Activated T-cell treated with anti-CD3 and anti-CD28 coated beads, Interleukin-2, amount 50 U/mL, for 72 hours (primary cell): ENCODE measurements at regions not wholly inside any gene's neighbourhood (a gene's known extent, or its start where the extent isn't known, plus 50 kb on each side); places are given as distances from the start of the nearest gene placed in this dataset.

ENCODE experiments used
- ATAC-seq, 2 donors: fragments of 150-1000 bp; cut with Tn5 transposase; replicated peaks in 1 of 2; 2 replicates each; pipeline ENCODE4 v1.10.0; 2021; ENCODE audit warnings: moderate library complexity in 2 of 2, mild to moderate bottlenecking in 1 of 2
- DNase-seq, 2 donors: peaks; one replicate each; pipeline ENCODE4 v3.0.0; 2021 to 2022; ENCODE audit warnings: mixed read lengths in 1 of 2
- H3K27ac Mint-ChIP-seq: one replicate; pipeline ENCODE4 v1.8.0; 2022; ENCODE audit warnings: mild to moderate bottlenecking, moderate library complexity, mixed read lengths
- H3K27me3 Mint-ChIP-seq: one replicate; pipeline ENCODE4 v1.8.0; 2022; ENCODE audit warnings: low read depth, mixed read lengths
- H3K36me3 Mint-ChIP-seq, 2 donors: one replicate each; pipeline ENCODE4 v1.8.0; 2022; ENCODE audit warnings: mixed read lengths in 2 of 2, mild to moderate bottlenecking in 1 of 2; ENCODE audit not compliant: insufficient read depth in 2 of 2
- H3K4me1 Mint-ChIP-seq: one replicate; pipeline ENCODE4 v1.8.0; 2022; ENCODE audit warnings: low read depth, mixed read lengths
- H3K4me3 Mint-ChIP-seq, 2 donors: one replicate each; pipeline ENCODE4 v1.8.0; 2022; ENCODE audit warnings: mild to moderate bottlenecking in 2 of 2, mixed read lengths in 2 of 2, moderate library complexity in 2 of 2
- H3K9me3 Mint-ChIP-seq, 2 donors: one replicate each; pipeline ENCODE4 v1.8.0; 2022; ENCODE audit warnings: mixed read lengths in 2 of 2

DNA sequence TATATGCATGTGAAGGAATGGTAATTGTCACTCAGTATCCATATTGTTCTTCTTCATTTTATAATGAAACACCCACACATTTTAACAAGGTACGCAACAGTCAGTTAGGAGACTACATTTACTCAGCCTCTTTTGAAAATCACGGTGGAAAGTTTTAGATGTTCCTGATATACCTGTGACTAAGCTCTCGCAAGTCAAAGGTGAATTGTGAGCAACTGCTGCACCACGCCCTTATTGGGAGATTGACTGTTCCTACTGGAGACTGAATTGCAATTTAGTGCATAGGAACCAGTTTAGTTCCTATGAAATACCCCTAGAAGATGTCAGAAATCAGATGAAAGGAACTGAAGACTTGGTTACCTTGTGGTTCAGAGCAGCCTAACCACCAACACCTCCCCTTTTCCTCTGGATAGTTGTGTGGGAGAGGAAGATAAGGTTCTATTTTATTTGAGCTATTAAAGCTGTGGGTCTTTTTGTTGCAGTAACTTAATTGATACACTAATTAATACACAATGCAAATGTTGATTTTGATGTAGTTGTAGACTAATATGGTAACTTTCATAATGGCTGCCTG is 1280.5 kb upstream of the CDH2 start:
- ATAC-seq (no peak), DNase-seq (no peak)
- H3K27ac Mint-ChIP-seq, result no peak overlapping the region
- H3K36me3 Mint-ChIP-seq, result no peaks in the 10 kb centered on the region
- H3K4me1 Mint-ChIP-seq, result no peaks in the 10 kb centered on the region
- H3K4me3 Mint-ChIP-seq, result no peak overlapping the region
- peaks cover 2 to 3% of the 10 kb centered on the region in 2 donors for H3K9me3 Mint-ChIP-seq
- no peaks in the 10 kb centered on the region for H3K27me3 Mint-ChIP-seq

- no peaks in the 10 kb centered on the region for H3K36me3 Mint-ChIP-seq
These were observed 1272.5 kb upstream of the CDH2 start for GRCh38 chr18:29449424-29449823.

GRCh38 chr18:29439398-29439797 is 1262.5 kb upstream of the CDH2 start:
- Mint-ChIP-seq H3K4me1 (no peaks in the 10 kb centered on the region), H3K27me3 (no peaks in the 10 kb centered on the region), H3K27ac (no peak overlapping the region), H3K9me3 (peaks cover 5 to 8% of the 10 kb centered on the region in 2 donors), H3K36me3 (peaks cover 0 to 4% of the 10 kb centered on the region in 2 donors), H3K4me3 (no peak overlapping the region)
- ATAC-seq (no peak), DNase-seq (no peak)

More at GRCh38 chr18:29449424-29449823, 1272.5 kb upstream of the CDH2 start:
- DNase-seq, result no peak
- no peak overlapping the region for H3K27ac Mint-ChIP-seq
- no peak for ATAC-seq
- H3K27me3 Mint-ChIP-seq, result no peaks in the 10 kb centered on the region
- no peak overlapping the region for H3K4me3 Mint-ChIP-seq
- no peaks in the 10 kb centered on the region for H3K4me1 Mint-ChIP-seq
- H3K9me3 Mint-ChIP-seq, result peaks cover 0 to 2% of the 10 kb centered on the region in 2 donors

- ATAC-seq (no peak), DNase-seq (no peak)
- Mint-ChIP-seq H3K27me3 (no peaks in the 10 kb centered on the region), H3K36me3 (peaks cover 0 to 4% of the 10 kb centered on the region in 2 donors), H3K4me1 (no peaks in the 10 kb centered on the region), H3K9me3 (peaks cover 8 to 9% of the 10 kb centered on the region in 2 donors), H3K27ac (no peak overlapping the region), H3K4me3 (no peak overlapping the region)
These were observed 1259.5 kb upstream of the CDH2 start for GRCh38 chr18:29436459-29436858.

DNA sequence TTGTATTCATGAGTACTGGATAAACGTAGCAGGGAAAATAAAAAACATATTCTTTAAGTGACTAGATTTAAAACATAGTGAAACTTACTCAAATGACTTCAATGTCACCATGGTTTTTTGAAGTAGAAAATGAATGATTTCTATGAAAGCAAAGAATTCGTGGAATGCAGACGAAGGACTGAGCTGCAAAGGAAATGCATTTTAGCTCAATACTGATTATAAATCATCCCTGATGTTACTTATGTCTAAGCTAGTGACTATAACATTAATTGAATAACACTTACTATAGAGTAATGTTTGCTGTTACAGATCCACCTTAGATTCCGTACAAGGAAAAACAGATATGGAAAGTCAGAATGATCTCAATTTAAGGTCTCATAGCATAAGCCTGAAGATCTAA is 1257.7 kb upstream of the CDH2 start:
- ATAC-seq, result no peak
- H3K27ac Mint-ChIP-seq, result no peak overlapping the region
- H3K36me3 Mint-ChIP-seq, result peaks cover under 1 to 1% of the 10 kb centered on the region in 2 donors
- no peak overlapping the region for H3K4me3 Mint-ChIP-seq
- DNase-seq, result no peak
- H3K4me1 Mint-ChIP-seq, result no peaks in the 10 kb centered on the region
- H3K27me3 Mint-ChIP-seq, result no peaks in the 10 kb centered on the region
- peaks cover 4 to 10% of the 10 kb centered on the region in 2 donors for H3K9me3 Mint-ChIP-seq

GRCh38 chr18:29430416-29430815 is 1253.5 kb upstream of the CDH2 start:
- H3K4me3 Mint-ChIP-seq, result no peak overlapping the region
- peaks cover 0 to 9% of the 10 kb centered on the region in 2 donors for H3K9me3 Mint-ChIP-seq
- H3K27ac Mint-ChIP-seq, result no peak overlapping the region
- ATAC-seq (no peak), DNase-seq (no peak)
- peaks cover 0 to 1% of the 10 kb centered on the region in 2 donors for H3K36me3 Mint-ChIP-seq
- H3K4me1 Mint-ChIP-seq, result no peaks in the 10 kb centered on the region
- H3K27me3 Mint-ChIP-seq, result no peaks in the 10 kb centered on the region

- H3K4me1 Mint-ChIP-seq, result no peaks in the 10 kb centered on the region
- peaks cover 2 to 4% of the 10 kb centered on the region in 2 donors for H3K36me3 Mint-ChIP-seq
- peaks cover 8 to 17% of the 10 kb centered on the region in 2 donors for H3K9me3 Mint-ChIP-seq
- H3K4me3 Mint-ChIP-seq, result no peak overlapping the region
- no peak for DNase-seq
- H3K27me3 Mint-ChIP-seq, result no peaks in the 10 kb centered on the region
- H3K27ac Mint-ChIP-seq, result no peak overlapping the region
- no peak for ATAC-seq
These were observed 1241.2 kb upstream of the CDH2 start for GRCh38 chr18:29418136-29418535.

- Mint-ChIP-seq H3K36me3 (no peaks in the 10 kb centered on the region), H3K9me3 (peaks cover 0 to 2% of the 10 kb centered on the region in 2 donors), H3K4me3 (no peak overlapping the region), H3K4me1 (no peaks in the 10 kb centered on the region), H3K27ac (no peak overlapping the region), H3K27me3 (no peaks in the 10 kb centered on the region)
- ATAC-seq, result no peak
- DNase-seq, result no peak
These were observed 1230.1 kb upstream of the CDH2 start for GRCh38 chr18:29406996-29407395.

- H3K4me3 Mint-ChIP-seq, result no peak overlapping the region
- peaks cover 10 to 21% of the 10 kb centered on the region in 2 donors for H3K9me3 Mint-ChIP-seq
- no peak overlapping the region for H3K27ac Mint-ChIP-seq
- no peak for ATAC-seq
- H3K36me3 Mint-ChIP-seq, result peaks cover 0 to 5% of the 10 kb centered on the region in 2 donors
- DNase-seq, result no peak
- no peaks in the 10 kb centered on the region for H3K4me1 Mint-ChIP-seq
- no peaks in the 10 kb centered on the region for H3K27me3 Mint-ChIP-seq
These were observed 1220.6 kb upstream of the CDH2 start for GRCh38 chr18:29397536-29397935.

DNA sequence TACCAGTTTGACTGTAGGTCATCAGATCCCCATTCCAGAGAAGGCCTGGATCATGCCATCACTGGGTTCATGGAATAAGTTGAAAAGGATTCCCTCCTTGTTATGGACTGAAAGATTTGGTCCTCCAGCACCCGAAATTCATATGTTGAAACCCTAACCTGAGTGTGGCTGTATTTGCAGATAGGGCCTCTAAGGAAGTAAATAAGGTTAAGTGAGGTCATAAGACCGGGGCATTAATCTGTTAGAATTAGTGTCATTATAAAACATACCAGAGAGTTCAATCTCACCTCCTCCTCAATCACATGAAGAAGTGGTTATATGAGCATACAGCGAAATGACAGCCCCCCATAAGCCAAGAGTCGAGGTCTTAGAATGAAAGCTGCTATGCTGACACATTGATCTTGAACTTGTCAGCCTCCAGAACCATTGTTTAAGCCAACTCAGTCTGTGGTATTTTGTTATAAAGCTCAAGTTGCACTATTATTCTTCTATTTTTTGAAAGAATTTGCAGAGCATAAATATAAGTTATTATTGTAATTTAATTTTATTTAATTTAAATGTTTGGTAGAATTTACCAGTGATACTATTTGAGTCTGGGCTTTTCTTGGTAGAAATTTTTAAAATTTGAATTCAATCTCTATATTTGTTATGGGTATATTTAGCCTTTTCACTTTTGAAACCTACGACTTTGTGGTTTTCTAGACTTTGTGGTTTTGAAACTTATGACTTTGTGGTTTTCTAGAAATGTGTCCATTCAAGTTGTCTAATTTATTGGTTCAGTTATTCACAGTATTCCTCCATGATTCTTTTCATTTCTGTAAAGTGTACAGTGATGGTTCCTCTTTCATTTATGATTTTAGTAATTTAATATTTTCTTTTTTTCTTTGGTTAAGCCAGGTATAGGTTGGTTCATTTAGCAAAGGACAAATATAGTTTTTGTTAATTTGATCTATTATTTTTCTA is 1206.7 kb upstream of the CDH2 start:
- DNase-seq, result no peak
- Mint-ChIP-seq H3K36me3 (peaks cover 0 to under 1% of the 10 kb centered on the region in 2 donors), H3K4me1 (no peaks in the 10 kb centered on the region), H3K9me3 (peaks cover under 1 to 3% of the 10 kb centered on the region in 2 donors), H3K4me3 (no peak overlapping the region), H3K27ac (no peak overlapping the region), H3K27me3 (no peaks in the 10 kb centered on the region)
- no peak for ATAC-seq

- H3K27ac Mint-ChIP-seq, result no peak overlapping the region
- no peak for ATAC-seq
- H3K4me3 Mint-ChIP-seq, result no peak overlapping the region
- no peaks in the 10 kb centered on the region for H3K27me3 Mint-ChIP-seq
- H3K9me3 Mint-ChIP-seq, result peaks cover 7 to 9% of the 10 kb centered on the region in 2 donors
- no peaks in the 10 kb centered on the region for H3K4me1 Mint-ChIP-seq
- no peak for DNase-seq
- peaks cover 0 to 1% of the 10 kb centered on the region in 2 donors for H3K36me3 Mint-ChIP-seq
These were observed 1201.8 kb upstream of the CDH2 start for GRCh38 chr18:29378651-29379136.

GRCh38 chr18:29377346-29377745 is 1200.4 kb upstream of the CDH2 start:
- H3K4me3 Mint-ChIP-seq, result no peak overlapping the region
- ATAC-seq (no peak), DNase-seq (no peak)
- H3K4me1 Mint-ChIP-seq, result no peaks in the 10 kb centered on the region
- peaks cover 0 to 1% of the 10 kb centered on the region in 2 donors for H3K36me3 Mint-ChIP-seq
- H3K27me3 Mint-ChIP-seq, result no peaks in the 10 kb centered on the region
- peaks cover 9 to 12% of the 10 kb centered on the region in 2 donors for H3K9me3 Mint-ChIP-seq
- H3K27ac Mint-ChIP-seq, result no peak overlapping the region

- Mint-ChIP-seq H3K36me3 (no peaks in the 10 kb centered on the region), H3K9me3 (peaks cover 5 to 11% of the 10 kb centered on the region in 2 donors), H3K4me3 (no peak overlapping the region), H3K4me1 (no peaks in the 10 kb centered on the region), H3K27ac (no peak overlapping the region), H3K27me3 (no peaks in the 10 kb centered on the region)
- DNase-seq (no peak), ATAC-seq (no peak)
These were observed 1196.1 kb upstream of the CDH2 start for GRCh38 chr18:29373000-29373399.
